ENCODE measurements at regions not wholly inside any gene's neighbourhood (a gene's known extent, or its start where the extent isn't known, plus 50 kb on each side); places are given as distances from the start of the nearest gene placed in this dataset.

- Histone ChIP-seq H3K23ac (ENCODE audit: insufficient read length, low read depth, low read length) (no peak overlapping the region), H2BK15ac (ENCODE audit: low read depth, low read length) (no peak overlapping the region), H3K4ac (ENCODE audit: low read depth, low read length) (no peak overlapping the region), H3K27me3 (ENCODE audit: insufficient read depth, low read length) (no peaks in the 10 kb centered on the region), H2BK20ac (ENCODE audit: low read depth, low read length, poor library complexity, severe bottlenecking) (no peak overlapping the region), H2AK5ac (ENCODE audit: insufficient read length, low read length) (no peak overlapping the region), H3K4me2 (ENCODE audit: insufficient read depth, insufficient read length, low read length) (no peak overlapping the region), H3T11ph (ENCODE audit: low read length) (no peak overlapping the region), H3K9me3 (ENCODE audit: control insufficient read depth, low read depth, low read length) (no peaks in the 10 kb centered on the region), H2BK12ac (ENCODE audit: insufficient read length, low read depth, low read length) (no peak overlapping the region), H4K91ac (ENCODE audit: insufficient read length, low read depth, low read length) (no peak overlapping the region), H3K14ac (ENCODE audit: insufficient read depth, low read length) (no peak overlapping the region), H3K9ac (ENCODE audit: extremely low read depth, insufficient read length, low read length) (no peak overlapping the region), H3K56ac (ENCODE audit: insufficient read length, low read depth, low read length) (no peak overlapping the region), H3K79me2 (ENCODE audit: insufficient read depth, low read length) (no peaks in the 10 kb centered on the region), H2AFZ (ENCODE audit: low read length) (no peak overlapping the region), H2BK120ac (ENCODE audit: low read depth, low read length, poor library complexity, severe bottlenecking) (no peak overlapping the region), H4K20me1 (ENCODE audit: control insufficient read depth, insufficient read depth, insufficient read length) (no peaks in the 10 kb centered on the region), H3K4me1 (ENCODE audit: insufficient read depth, low read length) (0 out of 2 replicates have a peak, but pooled peaks cover 3% of the 10 kb centered on the region), H4K8ac (replicated peaks; ENCODE audit: insufficient read length, low read depth, low read length) (no peak overlapping the region), H3K18ac (ENCODE audit: insufficient read length, low read depth, low read length) (no peak overlapping the region), H3K27ac (ENCODE audit: insufficient read length, low read depth, low read length) (no peak overlapping the region), H2BK5ac (ENCODE audit: insufficient read length, low read length) (no peak overlapping the region), H4K5ac (ENCODE audit: insufficient read length, low read depth, low read length) (no peak overlapping the region), H3K23me2 (ENCODE audit: insufficient read length, low read depth, low read length, poor library complexity, severe bottlenecking) (no peaks in the 10 kb centered on the region), H3K79me1 (ENCODE audit: insufficient read depth, low read depth, low read length, poor library complexity, severe bottlenecking) (no peaks in the 10 kb centered on the region)
- WGBS (ENCODE audit: extremely low coverage, insufficient read length, low lambda C conversion rate) = no CpG with 5 or more reads among the region's 6 CpGs
- Mint-ChIP-seq H3K4me1 (peaks cover 11 to 13% of the 10 kb centered on the region in 2 experiments), H3K9me3 (no peaks in the 10 kb centered on the region; a peak in 1 of 5 replicates), H3K4me3 (no peak overlapping the region), H3K27me3 (ENCODE audit: low read depth) (peaks cover 6% of the 10 kb centered on the region), H3K36me3 (ENCODE audit: insufficient read depth in 1 of 3, low read depth in 3 of 3) (peaks cover 0 to 4% (median 0%) of the 10 kb centered on the region in 3 experiments; a peak in 1 of 7 replicates), H3K27ac (no peak overlapping the region)
- TF ChIP-seq, protein P1, sequence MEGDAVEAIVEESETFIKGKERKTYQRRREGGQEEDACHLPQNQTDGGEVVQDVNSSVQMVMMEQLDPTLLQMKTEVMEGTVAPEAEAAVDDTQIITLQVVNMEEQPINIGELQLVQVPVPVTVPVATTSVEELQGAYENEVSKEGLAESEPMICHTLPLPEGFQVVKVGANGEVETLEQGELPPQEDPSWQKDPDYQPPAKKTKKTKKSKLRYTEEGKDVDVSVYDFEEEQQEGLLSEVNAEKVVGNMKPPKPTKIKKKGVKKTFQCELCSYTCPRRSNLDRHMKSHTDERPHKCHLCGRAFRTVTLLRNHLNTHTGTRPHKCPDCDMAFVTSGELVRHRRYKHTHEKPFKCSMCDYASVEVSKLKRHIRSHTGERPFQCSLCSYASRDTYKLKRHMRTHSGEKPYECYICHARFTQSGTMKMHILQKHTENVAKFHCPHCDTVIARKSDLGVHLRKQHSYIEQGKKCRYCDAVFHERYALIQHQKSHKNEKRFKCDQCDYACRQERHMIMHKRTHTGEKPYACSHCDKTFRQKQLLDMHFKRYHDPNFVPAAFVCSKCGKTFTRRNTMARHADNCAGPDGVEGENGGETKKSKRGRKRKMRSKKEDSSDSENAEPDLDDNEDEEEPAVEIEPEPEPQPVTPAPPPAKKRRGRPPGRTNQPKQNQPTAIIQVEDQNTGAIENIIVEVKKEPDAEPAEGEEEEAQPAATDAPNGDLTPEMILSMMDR (conservative IDR thresholded peaks at IDR 0.05) = no peak
- no peak for DNase-seq
These were observed 121.6 kb downstream of the ARL4C start for GRCh38 chr2:234375176-234375880.

All from H9 (cell line).